SK-N-SH (cell line): ENCODE measurements at regions not wholly inside any gene's neighbourhood (a gene's known extent, or its start where the extent isn't known, plus 50 kb on each side); places are given as distances from the start of the nearest gene placed in this dataset.

Experiments used
- EZH2phosphoT487 ChIP-seq: fragments of 200-600 bp; sonication (generic); IDR thresholded peaks from 2 replicates; pipeline ENCODE4 v1.6.1; 2017; ENCODE audit warnings: low read depth, mixed run types, mild to moderate bottlenecking, antibody characterized with exemption, moderate library complexity, borderline replicate concordance
- MAX ChIP-seq: IDR thresholded peaks from 2 replicates; pipeline ENCODE4 v1.4.0; 2012; ENCODE audit warnings: low read depth
- MXI1 ChIP-seq: IDR thresholded peaks from 2 replicates; pipeline ENCODE4 v1.6.1; 2012; ENCODE audit warnings: mild to moderate bottlenecking, low read depth, low read length, improper control_type of control experiment
- NFIC ChIP-seq: IDR thresholded peaks from 2 replicates; pipeline ENCODE4 v1.4.0; 2012; ENCODE audit warnings: borderline replicate concordance
- POLR2AphosphoS5 ChIP-seq: IDR thresholded peaks from 2 replicates; pipeline ENCODE4 v1.6.1; 2012; ENCODE audit warnings: low read depth, low read length
- RFX5 ChIP-seq: IDR thresholded peaks from 2 replicates; pipeline ENCODE4 v1.6.1; 2012; ENCODE audit warnings: mild to moderate bottlenecking, improper control_type of control experiment, low read length
- SIN3A ChIP-seq: IDR thresholded peaks from 2 replicates; pipeline ENCODE4 v1.6.1; 2012; ENCODE audit warnings: low read depth, mild to moderate bottlenecking, low read length, moderate library complexity, borderline replicate concordance
- TF ChIP-seq, protein P1 (sequence below): fragments of 200-600 bp; sonication (generic); IDR thresholded peaks from 2 replicates; pipeline ENCODE4 v1.6.1; 2017; ENCODE audit warnings: antibody characterized with exemption, mild to moderate bottlenecking, moderate library complexity
- TF ChIP-seq, protein P2 (sequence below): fragments of 150-350 bp; IDR thresholded peaks from 2 replicates; pipeline ENCODE4 v1.6.1; 2017; ENCODE audit warnings: antibody characterized with exemption, low read length, low read depth, borderline replicate concordance
- TF ChIP-seq, protein P3 (sequence below): IDR thresholded peaks from 2 replicates; pipeline ENCODE4 v1.6.1; 2012; ENCODE audit warnings: mild to moderate bottlenecking, low read depth, low read length, moderate library complexity
- TF ChIP-seq, protein P4 (sequence below): IDR thresholded peaks from 2 replicates; pipeline ENCODE4 v1.4.0; 2012; ENCODE audit warnings: low read depth, borderline replicate concordance

DNA sequence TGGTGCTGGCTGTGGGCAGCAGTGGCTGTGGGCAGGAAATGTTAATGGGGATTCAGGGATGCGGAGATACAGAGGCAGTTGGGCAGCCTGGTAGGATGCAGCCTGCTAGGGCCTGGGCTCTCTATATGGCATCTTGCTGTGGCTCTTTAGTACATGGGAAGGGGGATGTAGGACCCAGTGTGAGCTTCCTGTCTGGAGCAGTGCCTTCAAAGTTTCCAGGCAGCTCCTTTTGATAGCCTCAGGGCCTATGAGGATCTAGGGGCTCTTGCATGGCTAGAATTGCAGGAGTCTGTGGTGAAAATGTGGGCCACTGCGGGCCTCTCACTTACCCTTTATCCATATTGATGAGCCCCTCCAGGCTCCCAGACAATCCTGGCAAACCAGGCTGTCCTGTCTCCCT lies 213.2 kb upstream of the SNX19 start:
- TF ChIP-seq, protein P1, sequence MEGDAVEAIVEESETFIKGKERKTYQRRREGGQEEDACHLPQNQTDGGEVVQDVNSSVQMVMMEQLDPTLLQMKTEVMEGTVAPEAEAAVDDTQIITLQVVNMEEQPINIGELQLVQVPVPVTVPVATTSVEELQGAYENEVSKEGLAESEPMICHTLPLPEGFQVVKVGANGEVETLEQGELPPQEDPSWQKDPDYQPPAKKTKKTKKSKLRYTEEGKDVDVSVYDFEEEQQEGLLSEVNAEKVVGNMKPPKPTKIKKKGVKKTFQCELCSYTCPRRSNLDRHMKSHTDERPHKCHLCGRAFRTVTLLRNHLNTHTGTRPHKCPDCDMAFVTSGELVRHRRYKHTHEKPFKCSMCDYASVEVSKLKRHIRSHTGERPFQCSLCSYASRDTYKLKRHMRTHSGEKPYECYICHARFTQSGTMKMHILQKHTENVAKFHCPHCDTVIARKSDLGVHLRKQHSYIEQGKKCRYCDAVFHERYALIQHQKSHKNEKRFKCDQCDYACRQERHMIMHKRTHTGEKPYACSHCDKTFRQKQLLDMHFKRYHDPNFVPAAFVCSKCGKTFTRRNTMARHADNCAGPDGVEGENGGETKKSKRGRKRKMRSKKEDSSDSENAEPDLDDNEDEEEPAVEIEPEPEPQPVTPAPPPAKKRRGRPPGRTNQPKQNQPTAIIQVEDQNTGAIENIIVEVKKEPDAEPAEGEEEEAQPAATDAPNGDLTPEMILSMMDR, result no peak
- TF ChIP-seq EZH2phosphoT487 (no peak), MAX (no peak), RFX5 (no peak), SIN3A (no peak), NFIC (no peak), MXI1 (no peak), POLR2AphosphoS5 (no peak)
- TF ChIP-seq, protein P2, sequence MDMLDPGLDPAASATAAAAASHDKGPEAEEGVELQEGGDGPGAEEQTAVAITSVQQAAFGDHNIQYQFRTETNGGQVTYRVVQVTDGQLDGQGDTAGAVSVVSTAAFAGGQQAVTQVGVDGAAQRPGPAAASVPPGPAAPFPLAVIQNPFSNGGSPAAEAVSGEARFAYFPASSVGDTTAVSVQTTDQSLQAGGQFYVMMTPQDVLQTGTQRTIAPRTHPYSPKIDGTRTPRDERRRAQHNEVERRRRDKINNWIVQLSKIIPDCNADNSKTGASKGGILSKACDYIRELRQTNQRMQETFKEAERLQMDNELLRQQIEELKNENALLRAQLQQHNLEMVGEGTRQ, result no peak
- TF ChIP-seq, protein P3, sequence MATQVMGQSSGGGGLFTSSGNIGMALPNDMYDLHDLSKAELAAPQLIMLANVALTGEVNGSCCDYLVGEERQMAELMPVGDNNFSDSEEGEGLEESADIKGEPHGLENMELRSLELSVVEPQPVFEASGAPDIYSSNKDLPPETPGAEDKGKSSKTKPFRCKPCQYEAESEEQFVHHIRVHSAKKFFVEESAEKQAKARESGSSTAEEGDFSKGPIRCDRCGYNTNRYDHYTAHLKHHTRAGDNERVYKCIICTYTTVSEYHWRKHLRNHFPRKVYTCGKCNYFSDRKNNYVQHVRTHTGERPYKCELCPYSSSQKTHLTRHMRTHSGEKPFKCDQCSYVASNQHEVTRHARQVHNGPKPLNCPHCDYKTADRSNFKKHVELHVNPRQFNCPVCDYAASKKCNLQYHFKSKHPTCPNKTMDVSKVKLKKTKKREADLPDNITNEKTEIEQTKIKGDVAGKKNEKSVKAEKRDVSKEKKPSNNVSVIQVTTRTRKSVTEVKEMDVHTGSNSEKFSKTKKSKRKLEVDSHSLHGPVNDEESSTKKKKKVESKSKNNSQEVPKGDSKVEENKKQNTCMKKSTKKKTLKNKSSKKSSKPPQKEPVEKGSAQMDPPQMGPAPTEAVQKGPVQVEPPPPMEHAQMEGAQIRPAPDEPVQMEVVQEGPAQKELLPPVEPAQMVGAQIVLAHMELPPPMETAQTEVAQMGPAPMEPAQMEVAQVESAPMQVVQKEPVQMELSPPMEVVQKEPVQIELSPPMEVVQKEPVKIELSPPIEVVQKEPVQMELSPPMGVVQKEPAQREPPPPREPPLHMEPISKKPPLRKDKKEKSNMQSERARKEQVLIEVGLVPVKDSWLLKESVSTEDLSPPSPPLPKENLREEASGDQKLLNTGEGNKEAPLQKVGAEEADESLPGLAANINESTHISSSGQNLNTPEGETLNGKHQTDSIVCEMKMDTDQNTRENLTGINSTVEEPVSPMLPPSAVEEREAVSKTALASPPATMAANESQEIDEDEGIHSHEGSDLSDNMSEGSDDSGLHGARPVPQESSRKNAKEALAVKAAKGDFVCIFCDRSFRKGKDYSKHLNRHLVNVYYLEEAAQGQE, result no peak
- TF ChIP-seq, protein P4, sequence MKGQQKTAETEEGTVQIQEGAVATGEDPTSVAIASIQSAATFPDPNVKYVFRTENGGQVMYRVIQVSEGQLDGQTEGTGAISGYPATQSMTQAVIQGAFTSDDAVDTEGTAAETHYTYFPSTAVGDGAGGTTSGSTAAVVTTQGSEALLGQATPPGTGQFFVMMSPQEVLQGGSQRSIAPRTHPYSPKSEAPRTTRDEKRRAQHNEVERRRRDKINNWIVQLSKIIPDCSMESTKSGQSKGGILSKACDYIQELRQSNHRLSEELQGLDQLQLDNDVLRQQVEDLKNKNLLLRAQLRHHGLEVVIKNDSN, result no peak
